SH-SY5Y (cell line): ENCODE measurements at regions not wholly inside any gene's neighbourhood (a gene's known extent, or its start where the extent isn't known, plus 50 kb on each side); places are given as distances from the start of the nearest gene placed in this dataset.

Experiments used
- GATA2 ChIP-seq: IDR thresholded peaks from 2 replicates; pipeline ENCODE4 v1.6.1; 2011; ENCODE audit warnings: mild to moderate bottlenecking, low read depth, low read length
- GATA3 ChIP-seq: IDR thresholded peaks from 2 replicates; pipeline ENCODE4 v1.6.1; 2011; ENCODE audit warnings: low read depth, mild to moderate bottlenecking, low read length, moderate library complexity

GRCh38 chr2:22673529-22673928 lies 711.5 kb upstream of the KLHL29 start:
- TF ChIP-seq GATA2 = no peak
- TF ChIP-seq GATA3 = no peak
